Brain microvascular endothelial cell (primary cell): ENCODE measurements at regions not wholly inside any gene's neighbourhood (a gene's known extent, or its start where the extent isn't known, plus 50 kb on each side); places are given as distances from the start of the nearest gene placed in this dataset.

Experiments used
- DNase-seq: peaks from one replicate; pipeline ENCODE4 v3.0.0-alpha.2; 2020
- H3K27ac ChIP-seq: fragments of 250-450 bp; sonication (Bioruptor Pico); 2 replicates; pipeline ENCODE4 v1.5.1; 2020; ENCODE audit warnings: mild to moderate bottlenecking, moderate library complexity
- H3K27me3 ChIP-seq: fragments of 250-450 bp; sonication (Bioruptor Pico); replicated peaks from 2 replicates; pipeline ENCODE4 v1.5.1; 2020; ENCODE audit warnings: mild to moderate bottlenecking
- H3K36me3 ChIP-seq: fragments of 250-450 bp; sonication (Bioruptor Pico); replicated peaks from 2 replicates; pipeline ENCODE4 v1.5.1; 2020; ENCODE audit warnings: mild to moderate bottlenecking
- H3K4me3 ChIP-seq: 2 replicates; pipeline ENCODE4 v1.5.1; 2011; ENCODE audit warnings: low read depth, mild to moderate bottlenecking, control low read depth, low read length, moderate library complexity
- CTCF ChIP-seq: IDR thresholded peaks from 2 replicates; pipeline ENCODE4 v1.5.1; 2011; ENCODE audit warnings: low read depth, mild to moderate bottlenecking, moderate library complexity, low read length, control low read depth, inconsistent platforms; ENCODE audit errors: missing control alignments
- in situ Hi-C: cut with HindIII; loops from 2 replicates; pipeline ENCODE4 v1.10.0; 2017; ENCODE audit warnings: low sequenced_read_pairs, low pct_ligation_motif_present

DNA sequence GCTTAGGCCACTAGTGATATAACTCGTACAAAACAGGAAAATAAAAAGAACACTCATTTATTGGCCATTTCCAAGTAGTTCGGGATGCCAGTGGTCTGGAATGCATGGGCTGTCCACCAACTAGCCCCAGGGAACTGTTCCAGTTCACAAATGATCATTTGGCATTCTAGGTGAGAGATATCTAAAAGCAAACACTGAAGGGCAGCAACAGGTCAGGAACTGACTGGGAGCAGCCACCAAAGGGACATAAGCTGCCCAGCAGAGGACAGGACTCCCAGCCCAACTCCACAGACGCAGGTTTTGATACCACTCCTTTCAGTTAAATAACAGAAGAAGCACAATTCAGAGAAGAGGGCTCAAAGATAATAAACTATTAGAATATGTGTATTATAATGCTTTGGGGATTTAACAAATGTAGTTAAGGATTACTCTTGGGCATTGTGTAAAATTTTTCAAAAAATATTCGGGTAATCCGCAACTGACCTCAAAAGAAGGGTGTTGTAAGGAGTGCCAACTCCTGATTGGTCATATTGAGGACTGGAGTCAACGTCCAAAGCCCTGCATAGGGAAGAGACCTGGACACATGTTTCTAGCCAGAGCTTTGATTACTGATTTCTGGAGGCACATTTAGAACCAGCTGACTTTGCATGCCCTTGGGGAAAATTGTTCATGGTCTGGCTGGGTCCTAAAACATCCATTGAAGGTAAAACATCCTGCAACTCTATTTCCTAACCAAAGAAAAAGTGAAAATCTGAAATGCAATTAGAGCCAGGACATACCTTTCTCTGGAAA is 320.0 kb downstream of the DNAH5 start:
- in situ Hi-C loops = no loop called here
- Histone ChIP-seq H3K27ac (no peak overlapping the region), H3K27me3 (no peaks in the 10 kb centered on the region), H3K4me3 (no peak overlapping the region), H3K36me3 (no peaks in the 10 kb centered on the region)
- TF ChIP-seq CTCF = no peak
- DNase-seq = no peak

GRCh38 chr5:13613621-13614020 is 330.9 kb downstream of the DNAH5 start:
- DNase-seq = no peak
- in situ Hi-C loops = no loop called here
- no peak for TF ChIP-seq CTCF
- no peaks in the 10 kb centered on the region for H3K36me3 ChIP-seq
- H3K27ac ChIP-seq = no peak overlapping the region
- H3K4me3 ChIP-seq = no peak overlapping the region
- H3K27me3 ChIP-seq = no peaks in the 10 kb centered on the region

DNA sequence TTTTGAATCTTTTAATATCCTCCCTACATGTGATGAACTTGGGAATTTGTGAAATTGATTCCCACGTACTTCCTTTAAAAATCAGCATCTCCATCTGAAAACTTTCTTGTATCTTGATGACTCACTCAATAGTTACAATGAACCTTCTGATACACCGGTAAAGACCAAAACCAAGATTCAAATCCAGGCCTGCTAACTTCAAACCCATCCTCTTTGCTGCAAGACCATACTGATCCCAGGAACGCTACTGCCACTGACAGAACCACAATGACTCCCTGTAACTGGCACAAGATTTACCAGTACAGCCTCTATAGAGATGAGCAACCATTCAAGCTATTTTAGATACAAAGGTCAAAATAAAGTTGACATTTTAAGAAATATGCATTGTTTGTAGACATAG is 332.9 kb downstream of the DNAH5 start:
- no peak overlapping the region for H3K4me3 ChIP-seq
- DNase-seq = no peak
- TF ChIP-seq CTCF = no peak
- H3K27me3 ChIP-seq = no peaks in the 10 kb centered on the region
- in situ Hi-C loops = no loop called here
- H3K36me3 ChIP-seq = no peaks in the 10 kb centered on the region
- H3K27ac ChIP-seq = no peak overlapping the region

- no peak for DNase-seq
- Histone ChIP-seq H3K36me3 (no peaks in the 10 kb centered on the region), H3K27me3 (no peaks in the 10 kb centered on the region), H3K4me3 (no peak overlapping the region), H3K27ac (no peak overlapping the region)
- in situ Hi-C loops = no loop called here
- no peak for TF ChIP-seq CTCF
These were observed 335.0 kb downstream of the DNAH5 start for GRCh38 chr5:13609504-13609903.

- no peaks in the 10 kb centered on the region for H3K27me3 ChIP-seq
- in situ Hi-C loops = no loop called here
- DNase-seq = no peak
- no peak overlapping the region for H3K4me3 ChIP-seq
- H3K36me3 ChIP-seq = no peaks in the 10 kb centered on the region
- H3K27ac ChIP-seq = no peak overlapping the region
- no peak for TF ChIP-seq CTCF
These were observed 338.4 kb downstream of the DNAH5 start for GRCh38 chr5:13606051-13606450.

GRCh38 chr5:13601112-13601511 is 343.4 kb downstream of the DNAH5 start:
- no peak for TF ChIP-seq CTCF
- Histone ChIP-seq H3K4me3 (no peak overlapping the region), H3K36me3 (no peaks in the 10 kb centered on the region), H3K27me3 (no peaks in the 10 kb centered on the region), H3K27ac (no peak overlapping the region)
- in situ Hi-C loops = no loop called here
- DNase-seq = peak; percentile 21
